ENCODE measurements at regions not wholly inside any gene's neighbourhood (a gene's known extent, or its start where the extent isn't known, plus 50 kb on each side); places are given as distances from the start of the nearest gene placed in this dataset.

GRCh38 chr17:34054495-34054894, 200.6 kb upstream of the CCL2 start:
- no peak overlapping the region for H3K27ac ChIP-seq
- WGBS, 10 experiments, result 0 to 100% (median 7%) methylated on average over 1 of the region's 1 CpG; no CpG with 5 or more reads in 4 of the 10 experiments
- in situ Hi-C loops (cut with MboI; ENCODE audit: low pct_unique_long_range_greater_than_20kb in 2 of 9, low sequenced_read_pairs in 9 of 9, unreplicated experiment in 9 of 9), result no loop called here
- no peaks in the 10 kb centered on the region for H3K4me1 ChIP-seq (replicated peaks in 1 of 2)
- H3K4me3 ChIP-seq, result no peak overlapping the region
- no peak for ATAC-seq (replicated peaks in 6 of 8)

- WGBS, 10 experiments, result 0 to 59% (median 15%) methylated on average over 2 to 3 of the region's 3 CpGs
- in situ Hi-C loops (cut with MboI; ENCODE audit: low pct_unique_long_range_greater_than_20kb in 2 of 9, low sequenced_read_pairs in 9 of 9, unreplicated experiment in 9 of 9), result no loop called here
- no peaks in the 10 kb centered on the region for H3K4me1 ChIP-seq (replicated peaks in 1 of 2)
- H3K4me3 ChIP-seq, result no peak overlapping the region
- no peak overlapping the region for H3K27ac ChIP-seq
- ATAC-seq (replicated peaks in 6 of 8), result no peak
Observed at GRCh38 chr17:34055606-34056005, 199.5 kb upstream of the CCL2 start.

GRCh38 chr17:34059423-34060220, 195.5 kb upstream of the CCL2 start:
- no peak for ATAC-seq (replicated peaks in 6 of 8)
- H3K27ac ChIP-seq, result no peak overlapping the region
- WGBS, 10 experiments, result 15 to 100% (median 86%) methylated on average over 1 to 6 of the region's 10 CpGs; no CpG with 5 or more reads in 3 of the 10 experiments
- no peak overlapping the region for H3K4me3 ChIP-seq
- in situ Hi-C loops (cut with MboI; ENCODE audit: low pct_unique_long_range_greater_than_20kb in 2 of 9, low sequenced_read_pairs in 9 of 9, unreplicated experiment in 9 of 9), result no loop called here
- H3K4me1 ChIP-seq (replicated peaks in 1 of 2), result no peaks in the 10 kb centered on the region

GRCh38 chr17:34066528-34066927, 188.6 kb upstream of the CCL2 start:
- Histone ChIP-seq H3K27ac (no peak overlapping the region), H3K4me1 (replicated peaks in 1 of 2) (peaks cover 0 to 9% of the 10 kb centered on the region in 2 donors), H3K4me3 (no peak overlapping the region)
- WGBS, 10 experiments, result 0 to 100% (median 61%) methylated on average over 1 to 3 of the region's 3 CpGs; no CpG with 5 or more reads in 4 of the 10 experiments
- ATAC-seq (replicated peaks in 6 of 8), result no peak
- in situ Hi-C loops (cut with MboI; ENCODE audit: low pct_unique_long_range_greater_than_20kb in 2 of 9, low sequenced_read_pairs in 9 of 9, unreplicated experiment in 9 of 9), result no loop called here

GRCh38 chr17:34067011-34067410, 188.1 kb upstream of the CCL2 start:
- peak in 1 of 8 experiments; percentile 52 for ATAC-seq (replicated peaks in 6 of 8)
- 20 to 88% (median 77%) methylated on average over 2 of the region's 2 CpGs; no CpG with 5 or more reads in 7 of the 10 experiments for WGBS, 10 experiments
- in situ Hi-C loops (cut with MboI; ENCODE audit: low pct_unique_long_range_greater_than_20kb in 2 of 9, low sequenced_read_pairs in 9 of 9, unreplicated experiment in 9 of 9), result no loop called here
- no peak overlapping the region for H3K27ac ChIP-seq
- no peak overlapping the region for H3K4me3 ChIP-seq
- H3K4me1 ChIP-seq (replicated peaks in 1 of 2), result peaks cover 0 to 9% of the 10 kb centered on the region in 2 donors

- Histone ChIP-seq H3K27ac (no peak overlapping the region), H3K4me1 (replicated peaks in 1 of 2) (peaks cover 0 to 9% of the 10 kb centered on the region in 2 donors), H3K4me3 (no peak overlapping the region)
- ATAC-seq (replicated peaks in 6 of 8), result peak in 4 of 8 experiments; percentile 34 to 67 (median 56)
- 0 to 100% (median 33%) methylated on average over 1 of the region's 1 CpG; no CpG with 5 or more reads in 3 of the 10 experiments for WGBS, 10 experiments
- in situ Hi-C loops (cut with MboI; ENCODE audit: low pct_unique_long_range_greater_than_20kb in 2 of 9, low sequenced_read_pairs in 9 of 9, unreplicated experiment in 9 of 9), result no loop called here
Observed at GRCh38 chr17:34068571-34068970, 186.5 kb upstream of the CCL2 start.

GRCh38 chr17:34070712-34071111, 184.4 kb upstream of the CCL2 start:
- in situ Hi-C loops (cut with MboI; ENCODE audit: low pct_unique_long_range_greater_than_20kb in 2 of 9, low sequenced_read_pairs in 9 of 9, unreplicated experiment in 9 of 9), result no loop called here
- H3K4me1 ChIP-seq (replicated peaks in 1 of 2), result peaks cover 0 to 9% of the 10 kb centered on the region in 2 donors
- 0 to 80% (median 65%) methylated on average over 1 to 4 of the region's 4 CpGs; no CpG with 5 or more reads in 5 of the 10 experiments for WGBS, 10 experiments

GRCh38 chr17:34071886-34072420, 183.1 kb upstream of the CCL2 start:
- 0 to 70% (median 58%) methylated on average over 2 to 9 of the region's 11 CpGs for WGBS, 10 experiments
- peak in 2 of 8 experiments; percentile 26 to 42 for ATAC-seq (replicated peaks in 6 of 8)

More at GRCh38 chr17:34070712-34071111, 184.4 kb upstream of the CCL2 start:
- Histone ChIP-seq H3K4me3 (no peak overlapping the region), H3K27ac (no peak overlapping the region)
- ATAC-seq (replicated peaks in 6 of 8), result no peak

GRCh38 chr17:34075076-34075475, 180.0 kb upstream of the CCL2 start:
- peaks cover 0 to 24% of the 10 kb centered on the region in 2 donors for H3K4me1 ChIP-seq (replicated peaks in 1 of 2)
- 0 to 94% (median 83%) methylated on average over 1 to 3 of the region's 5 CpGs; no CpG with 5 or more reads in 3 of the 10 experiments for WGBS, 10 experiments
- H3K27ac ChIP-seq, result no peak overlapping the region
- no peak overlapping the region for H3K4me3 ChIP-seq
- in situ Hi-C loops (cut with MboI; ENCODE audit: low pct_unique_long_range_greater_than_20kb in 2 of 9, low sequenced_read_pairs in 9 of 9, unreplicated experiment in 9 of 9), result no loop called here
- ATAC-seq (replicated peaks in 6 of 8), result no peak

More at GRCh38 chr17:34071886-34072420, 183.1 kb upstream of the CCL2 start:
- Histone ChIP-seq H3K27ac (no peak overlapping the region), H3K4me1 (replicated peaks in 1 of 2) (peaks cover 0 to 14% of the 10 kb centered on the region in 2 donors), H3K4me3 (no peak overlapping the region)
- in situ Hi-C loops (cut with MboI; ENCODE audit: low pct_unique_long_range_greater_than_20kb in 2 of 9, low sequenced_read_pairs in 9 of 9, unreplicated experiment in 9 of 9), result no loop called here

- H3K4me1 ChIP-seq (replicated peaks in 1 of 2), result peaks cover 0 to 24% of the 10 kb centered on the region in 2 donors
- in situ Hi-C loops (cut with MboI; ENCODE audit: low pct_unique_long_range_greater_than_20kb in 2 of 9, low sequenced_read_pairs in 9 of 9, unreplicated experiment in 9 of 9), result no loop called here
- WGBS, 10 experiments, result 0 to 50% (median 7%) methylated on average over 1 to 11 of the region's 16 CpGs; no CpG with 5 or more reads in 2 of the 10 experiments
- H3K27ac ChIP-seq, result peak overlapping the region in 1 of 2 donors; percentile 71
- H3K4me3 ChIP-seq, result no peak overlapping the region
- ATAC-seq (replicated peaks in 6 of 8), result peak in 6 of 8 experiments; percentile 42 to 93 (median 92)
Observed at GRCh38 chr17:34076743-34077631, 178.1 kb upstream of the CCL2 start.

GRCh38 chr17:34081269-34081668, 173.8 kb upstream of the CCL2 start:
- Histone ChIP-seq H3K4me3 (no peak overlapping the region), H3K27ac (no peak overlapping the region), H3K4me1 (replicated peaks in 1 of 2) (peaks cover 0 to 24% of the 10 kb centered on the region in 2 donors)
- ATAC-seq (replicated peaks in 6 of 8), result peak in 3 of 8 experiments; percentile 52 to 72 (median 58)
- 0 to 84% (median 50%) methylated on average over 1 to 3 of the region's 3 CpGs; no CpG with 5 or more reads in 3 of the 10 experiments for WGBS, 10 experiments
- in situ Hi-C loops (cut with MboI; ENCODE audit: low pct_unique_long_range_greater_than_20kb in 2 of 9, low sequenced_read_pairs in 9 of 9, unreplicated experiment in 9 of 9), result no loop called here

- no peak overlapping the region for H3K27ac ChIP-seq
- WGBS, 10 experiments, result 20 to 100% (median 65%) methylated on average over 1 to 3 of the region's 3 CpGs; no CpG with 5 or more reads in 1 of the 10 experiments
- no peak for ATAC-seq (replicated peaks in 6 of 8)
- H3K4me3 ChIP-seq, result no peak overlapping the region
- in situ Hi-C loops (cut with MboI; ENCODE audit: low pct_unique_long_range_greater_than_20kb in 2 of 9, low sequenced_read_pairs in 9 of 9, unreplicated experiment in 9 of 9), result no loop called here
- peaks cover 0 to 14% of the 10 kb centered on the region in 2 donors for H3K4me1 ChIP-seq (replicated peaks in 1 of 2)
Observed at GRCh38 chr17:34082404-34082803, 172.7 kb upstream of the CCL2 start.
